Fibroblast of lung (primary cell): ENCODE measurements at regions not wholly inside any gene's neighbourhood (a gene's known extent, or its start where the extent isn't known, plus 50 kb on each side); places are given as distances from the start of the nearest gene placed in this dataset.
A peak's percentile ranks its signal among the peaks of the same experiment; 100 is the strongest.

Source experiments
- DNase-seq, 2 donors: peaks; one replicate each; pipeline versions ENCODE4 v3.0.0 to v3.0.0-alpha.2; 2010; ENCODE audit warnings: low read depth in 2 of 2
- H2AFZ ChIP-seq: 2 replicates; pipeline ENCODE4 v1.5.1; 2012; ENCODE audit warnings: low read length, control low read depth, inconsistent platforms
- H3K27ac ChIP-seq: 2 replicates; pipeline ENCODE4 v1.5.1; 2011; ENCODE audit warnings: low read length, control low read depth; ENCODE audit not compliant: insufficient read depth
- H3K27me3 ChIP-seq: 2 replicates; pipeline ENCODE4 v1.5.1; 2011; ENCODE audit warnings: mild to moderate bottlenecking, low read length; ENCODE audit not compliant: control insufficient read depth, insufficient read depth
- H3K36me3 ChIP-seq: 2 replicates; pipeline ENCODE4 v1.5.1; 2011; ENCODE audit warnings: low read length; ENCODE audit not compliant: control insufficient read depth, insufficient read depth
- H3K4me1 ChIP-seq: 2 replicates; pipeline ENCODE4 v1.5.1; 2011; ENCODE audit warnings: low read length; ENCODE audit not compliant: control insufficient read depth, insufficient read depth; ENCODE audit errors: extremely low read depth
- H3K4me2 ChIP-seq: 2 replicates; pipeline ENCODE4 v1.5.1; 2011; ENCODE audit warnings: low read length, control low read depth; ENCODE audit not compliant: insufficient read depth; ENCODE audit errors: extremely low read depth
- H3K4me3 ChIP-seq, 4 experiments: fragments of 200-600 bp in 1 of 4; sonication (generic) in 1 of 4; replicated peaks in 1 of 4; 2 replicates each; pipeline ENCODE4 v1.5.1; 2011 to 2016; ENCODE audit warnings: low read length in 4 of 4, low read depth in 3 of 4, mild to moderate bottlenecking in 3 of 4, control low read depth in 2 of 4, inconsistent platforms in 1 of 4, mixed read lengths in 1 of 4; ENCODE audit not compliant: insufficient read depth in 1 of 4; ENCODE audit errors: control extremely low read depth in 1 of 4
- H3K79me2 ChIP-seq: 2 replicates; pipeline ENCODE4 v1.5.1; 2012; ENCODE audit warnings: mild to moderate bottlenecking, low read length, inconsistent platforms; ENCODE audit not compliant: control insufficient read depth, insufficient read depth
- H3K9ac ChIP-seq: 2 replicates; pipeline ENCODE4 v1.5.1; 2011; ENCODE audit warnings: mild to moderate bottlenecking, low read length, control low read depth; ENCODE audit not compliant: insufficient read depth
- H3K9me3 ChIP-seq: 2 replicates; pipeline ENCODE4 v1.5.1; 2012; ENCODE audit warnings: low read depth, low read length; ENCODE audit not compliant: control insufficient read depth, insufficient read depth
- H4K20me1 ChIP-seq: 2 replicates; pipeline ENCODE4 v1.5.1; 2011; ENCODE audit warnings: low read length; ENCODE audit not compliant: control insufficient read depth, insufficient read depth; ENCODE audit errors: extremely low read depth
- CTCF ChIP-seq, 2 donors: IDR thresholded peaks in 1 of 2; conservative IDR thresholded peaks in 1 of 2; 1 replicate in 1 of 2; 2 replicates in 1 of 2; pipeline ENCODE4 v1.5.1; 2011 to 2012; ENCODE audit warnings: low read length in 2 of 2, control low read depth in 1 of 2, inconsistent platforms in 1 of 2, low read depth in 1 of 2, mild to moderate bottlenecking in 1 of 2
- EZH2 ChIP-seq: IDR thresholded peaks from 2 replicates; pipeline ENCODE4 v1.5.1; 2012; ENCODE audit warnings: low read length, control low read depth, mild to moderate bottlenecking; ENCODE audit errors: missing control alignments

DNA sequence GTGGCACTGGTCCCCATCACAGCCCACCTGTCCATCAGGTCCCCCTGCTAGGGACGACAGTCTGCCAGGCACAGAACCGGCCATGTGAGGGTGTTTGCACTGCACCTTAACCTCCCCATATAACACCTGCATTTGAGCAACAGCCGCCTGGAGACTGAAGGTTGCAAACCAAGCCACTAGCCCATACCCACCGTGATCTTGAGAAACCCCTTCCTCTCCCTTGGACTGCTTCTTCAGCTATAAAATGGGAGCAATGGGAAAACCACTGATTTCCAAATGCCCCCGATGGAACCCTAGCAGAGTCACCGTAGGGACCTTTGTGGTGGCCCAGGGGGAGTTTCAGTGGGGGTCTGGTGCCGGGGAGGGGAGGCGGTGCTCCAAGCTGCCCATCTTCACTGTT is 120.1 kb downstream of the NPTX2 start:
- Histone ChIP-seq H3K4me1 (no peaks in the 10 kb centered on the region), H3K4me3 (no peak overlapping the region), H4K20me1 (no peaks in the 10 kb centered on the region), H3K9ac (no peak overlapping the region), H3K9me3 (no peaks in the 10 kb centered on the region), H3K27me3 (no peaks in the 10 kb centered on the region), H2AFZ (no peak overlapping the region), H3K4me2 (no peak overlapping the region), H3K36me3 (no peaks in the 10 kb centered on the region), H3K27ac (no peak overlapping the region), H3K79me2 (no peaks in the 10 kb centered on the region)
- DNase-seq: no peak
- TF ChIP-seq CTCF (conservative IDR thresholded peaks at IDR 0.05 in 1 of 2, IDR thresholded peaks at IDR 0.05 in 1 of 2; ENCODE audit: low read depth in 1 of 2, low read length in 2 of 2): no peak
- no peak for TF ChIP-seq EZH2

GRCh38 chr7:98740643-98741042 is 123.6 kb downstream of the NPTX2 start:
- no peaks in the 10 kb centered on the region for H3K4me1 ChIP-seq
- DNase-seq: no peak
- TF ChIP-seq CTCF (conservative IDR thresholded peaks at IDR 0.05 in 1 of 2, IDR thresholded peaks at IDR 0.05 in 1 of 2; ENCODE audit: low read depth in 1 of 2, low read length in 2 of 2) (no peak), EZH2 (no peak)

DNA sequence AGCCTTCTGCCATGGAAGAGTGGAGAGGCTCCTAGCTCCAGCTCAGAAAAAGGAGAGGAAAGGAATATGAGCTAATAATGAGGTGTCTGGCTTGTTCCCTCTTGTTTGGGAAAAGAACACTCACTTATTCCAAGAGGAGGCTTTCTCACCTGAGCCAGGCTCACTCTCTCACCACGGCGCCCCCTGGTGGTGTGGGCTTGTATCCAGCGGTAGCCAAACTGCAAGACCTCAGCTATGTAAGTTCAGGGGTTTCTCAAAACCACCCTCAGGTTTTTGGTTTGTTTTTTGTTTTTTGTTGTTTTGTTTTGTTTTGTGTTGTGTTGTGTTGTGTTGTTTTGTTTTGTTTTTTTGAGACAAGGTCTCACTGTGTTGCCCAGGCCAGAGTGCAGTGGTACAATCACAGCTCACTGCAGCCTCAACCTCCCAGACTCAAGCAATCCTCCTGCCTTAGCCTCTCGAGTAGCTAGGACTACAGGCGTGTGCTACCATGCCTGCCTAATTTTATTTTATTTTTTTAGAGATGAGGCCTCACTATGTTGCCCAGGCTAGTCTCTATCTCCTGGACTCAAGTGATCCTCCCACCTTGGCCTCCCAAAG is 124.0 kb downstream of the TMEM130 start:
- Histone ChIP-seq H3K27me3 (no peaks in the 10 kb centered on the region), H3K79me2 (no peaks in the 10 kb centered on the region), H4K20me1 (no peaks in the 10 kb centered on the region), H3K9me3 (no peaks in the 10 kb centered on the region), H3K4me2 (no peak overlapping the region), H3K4me1 (no peaks in the 10 kb centered on the region), H3K36me3 (no peaks in the 10 kb centered on the region), H2AFZ (no peak overlapping the region), H3K27ac (no peak overlapping the region), H3K4me3 (no peak overlapping the region), H3K9ac (no peak overlapping the region)
- DNase-seq: peak; percentile 18 to 24
- no peak for TF ChIP-seq EZH2
- peak; percentile 34 to 59 for TF ChIP-seq CTCF (conservative IDR thresholded peaks at IDR 0.05 in 1 of 2, IDR thresholded peaks at IDR 0.05 in 1 of 2; ENCODE audit: low read depth in 1 of 2, low read length in 2 of 2)

More at GRCh38 chr7:98740643-98741042, 123.6 kb downstream of the NPTX2 start:
- no peaks in the 10 kb centered on the region for H3K36me3 ChIP-seq
- no peaks in the 10 kb centered on the region for H3K79me2 ChIP-seq
- H3K9me3 ChIP-seq: no peaks in the 10 kb centered on the region
- H3K9ac ChIP-seq: no peak overlapping the region
- H3K4me2 ChIP-seq: no peak overlapping the region
- H2AFZ ChIP-seq: no peak overlapping the region
- no peaks in the 10 kb centered on the region for H4K20me1 ChIP-seq
- no peak overlapping the region for H3K4me3 ChIP-seq
- no peaks in the 10 kb centered on the region for H3K27me3 ChIP-seq
- no peak overlapping the region for H3K27ac ChIP-seq
